ENCODE measurements at regions not wholly inside any gene's neighbourhood (a gene's known extent, or its start where the extent isn't known, plus 50 kb on each side); places are given as distances from the start of the nearest gene placed in this dataset.

- no peak overlapping the region for H3K4me3 Mint-ChIP-seq
- ChIA-PET POLR2A (no interaction called here), CTCF (no interaction called here)
- H3K4me1 Mint-ChIP-seq, result no peaks in the 10 kb centered on the region
- H3K27me3 Mint-ChIP-seq, result peaks cover 36% of the 10 kb centered on the region
- ATAC-seq (ENCODE audit: low read depth) (no peak), DNase-seq (no peak)
- TF ChIP-seq CTCF (IDR thresholded peaks at IDR 0.05), result no peak
- H3K36me3 Mint-ChIP-seq (ENCODE audit: low read depth), result no peaks in the 10 kb centered on the region
- peaks cover 7% of the 10 kb centered on the region for H3K9me3 Mint-ChIP-seq
- intact Hi-C loops (cut with micrococcal nuclease), result no loop called here
- no peak overlapping the region for H3K27ac Mint-ChIP-seq
These were observed 55.4 kb downstream of the GSX1 start for GRCh38 chr13:27847669-27848068.

- H3K9me3 Mint-ChIP-seq, result no peaks in the 10 kb centered on the region
- DNase-seq (no peak), ATAC-seq (ENCODE audit: low read depth) (no peak)
- CTCF ChIA-PET, result no interaction called here
- H3K36me3 Mint-ChIP-seq (ENCODE audit: low read depth), result no peaks in the 10 kb centered on the region
- POLR2A ChIA-PET, result no interaction called here
- TF ChIP-seq CTCF (IDR thresholded peaks at IDR 0.05), result no peak
- no peak overlapping the region for H3K4me3 Mint-ChIP-seq
- intact Hi-C loops (cut with micrococcal nuclease), result no loop called here
- no peaks in the 10 kb centered on the region for H3K4me1 Mint-ChIP-seq
- H3K27ac Mint-ChIP-seq, result no peak overlapping the region
- H3K27me3 Mint-ChIP-seq, result peaks cover 47% of the 10 kb centered on the region
These were observed 59.0 kb downstream of the GSX1 start for GRCh38 chr13:27851096-27851850.

DNA sequence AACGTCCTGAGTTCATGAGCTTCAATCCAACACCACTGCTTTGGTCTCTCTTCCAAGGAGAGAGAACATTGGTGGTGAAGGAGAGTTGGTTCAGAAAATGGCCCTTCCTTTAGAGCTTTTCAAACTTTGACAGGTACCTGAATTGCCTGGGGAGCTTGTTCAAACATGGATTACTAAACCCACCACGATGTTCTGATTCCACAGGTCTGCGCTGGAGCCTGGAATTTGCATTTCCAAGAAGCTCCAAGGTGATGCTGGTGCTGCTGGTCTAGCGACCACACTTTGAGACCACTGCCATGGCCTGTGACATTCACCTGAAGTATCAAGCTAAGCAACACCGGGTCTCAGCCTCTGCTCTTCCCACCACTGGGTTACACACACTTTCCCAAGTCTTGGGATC lies 60.2 kb downstream of the GSX1 start:
- Mint-ChIP-seq H3K4me3 (no peak overlapping the region), H3K9me3 (no peaks in the 10 kb centered on the region), H3K27ac (no peak overlapping the region), H3K4me1 (no peaks in the 10 kb centered on the region), H3K36me3 (ENCODE audit: low read depth) (no peaks in the 10 kb centered on the region), H3K27me3 (peaks cover 48% of the 10 kb centered on the region)
- intact Hi-C loops (cut with micrococcal nuclease), result no loop called here
- DNase-seq, result no peak
- CTCF ChIA-PET, result interaction anchor here (1.2 kb wide), 1 partner anchor 22 kb away, joined by 3 read pairs; no protein-coding TSS in a partner anchor
- no peak for ATAC-seq (ENCODE audit: low read depth)
- no peak for TF ChIP-seq CTCF (IDR thresholded peaks at IDR 0.05)
- POLR2A ChIA-PET, result no interaction called here

- no peaks in the 10 kb centered on the region for H3K9me3 Mint-ChIP-seq
- H3K27me3 Mint-ChIP-seq, result peaks cover 50% of the 10 kb centered on the region
- DNase-seq (no peak), ATAC-seq (ENCODE audit: low read depth) (no peak)
- H3K4me3 Mint-ChIP-seq, result no peak overlapping the region
- CTCF ChIA-PET, result interaction anchor here (1.2 kb wide), 1 partner anchor 23 kb away, joined by 3 read pairs; no protein-coding TSS in a partner anchor
- intact Hi-C loops (cut with micrococcal nuclease), result no loop called here
- no peaks in the 10 kb centered on the region for H3K4me1 Mint-ChIP-seq
- TF ChIP-seq CTCF (IDR thresholded peaks at IDR 0.05), result no peak
- no peak overlapping the region for H3K27ac Mint-ChIP-seq
- no peaks in the 10 kb centered on the region for H3K36me3 Mint-ChIP-seq (ENCODE audit: low read depth)
- POLR2A ChIA-PET, result no interaction called here
These were observed 61.1 kb downstream of the GSX1 start for GRCh38 chr13:27853335-27853734.

- H3K4me1 Mint-ChIP-seq, result no peaks in the 10 kb centered on the region
- CTCF ChIA-PET, result no interaction called here
- ATAC-seq (ENCODE audit: low read depth) (no peak), DNase-seq (no peak)
- POLR2A ChIA-PET, result no interaction called here
- H3K4me3 Mint-ChIP-seq, result no peak overlapping the region
- no peaks in the 10 kb centered on the region for H3K36me3 Mint-ChIP-seq (ENCODE audit: low read depth)
- H3K27me3 Mint-ChIP-seq, result peaks cover 50% of the 10 kb centered on the region
- H3K27ac Mint-ChIP-seq, result no peak overlapping the region
- no peaks in the 10 kb centered on the region for H3K9me3 Mint-ChIP-seq
- intact Hi-C loops (cut with micrococcal nuclease), result no loop called here
- TF ChIP-seq CTCF (IDR thresholded peaks at IDR 0.05), result no peak
These were observed 61.6 kb downstream of the GSX1 start for GRCh38 chr13:27853861-27854260.

Measured in activated B cell treated with CpG ODN at 0.5 μM for 24 hours (primary cell).